Activated T-helper 2 cell treated with anti-CD3 and anti-CD28 coated beads, Interferon-gamma antibody, Interleukin-2, Interleukin-4, amounts not matched to agents 10 μg/mL and 5 μg/mL and 100 μg/mL, durations not matched to agents 14 hours and 24 hours and 36 hours (primary cell): ENCODE measurements at regions not wholly inside any gene's neighbourhood (a gene's known extent, or its start where the extent isn't known, plus 50 kb on each side); places are given as distances from the start of the nearest gene placed in this dataset.

Experiments used
- DNase-seq: peaks from one replicate; pipeline ENCODE4 v3.0.0; 2021; ENCODE audit warnings: low spot score
- H3K27ac Mint-ChIP-seq: one replicate; pipeline ENCODE4 v1.8.0; 2021; ENCODE audit warnings: mixed read lengths
- H3K27me3 Mint-ChIP-seq: one replicate; pipeline ENCODE4 v1.8.0; 2021; ENCODE audit warnings: low read depth, mixed read lengths
- H3K36me3 Mint-ChIP-seq: one replicate; pipeline ENCODE4 v1.8.0; 2021; ENCODE audit warnings: low read depth, mixed read lengths
- H3K4me1 Mint-ChIP-seq: one replicate; pipeline ENCODE4 v1.8.0; 2021; ENCODE audit warnings: low read depth, mixed read lengths
- H3K4me3 Mint-ChIP-seq: one replicate; pipeline ENCODE4 v1.8.0; 2021; ENCODE audit warnings: low read depth, mild to moderate bottlenecking, moderate library complexity, mixed read lengths
- H3K9me3 Mint-ChIP-seq: one replicate; pipeline ENCODE4 v1.8.0; 2021; ENCODE audit warnings: mixed read lengths
- intact Hi-C: fragments of 100-400 bp; cut with micrococcal nuclease; formaldehyde crosslinking; loops from one replicate; pipeline ENCODE4 v1.15.1; 2023

GRCh38 chr5:56659971-56660370 is 155.4 kb upstream of the MAP3K1 start:
- Mint-ChIP-seq H3K36me3 (no peaks in the 10 kb centered on the region), H3K27ac (no peak overlapping the region), H3K9me3 (peaks cover 5% of the 10 kb centered on the region), H3K4me1 (peaks cover 19% of the 10 kb centered on the region), H3K4me3 (no peak overlapping the region), H3K27me3 (peaks cover 23% of the 10 kb centered on the region)
- intact Hi-C loops, result loop anchor here (2.0 to 5.0 kb wide), 2 partner anchors 48 to 77 kb away; no protein-coding TSS in a partner anchor
- no peak for DNase-seq

GRCh38 chr5:56658972-56659371 is 156.4 kb upstream of the MAP3K1 start:
- peaks cover 25% of the 10 kb centered on the region for H3K27me3 Mint-ChIP-seq
- H3K36me3 Mint-ChIP-seq, result no peaks in the 10 kb centered on the region
- intact Hi-C loops, result loop anchor here (2.0 to 5.0 kb wide), 2 partner anchors 47 to 78 kb away; no protein-coding TSS in a partner anchor
- H3K4me3 Mint-ChIP-seq, result no peak overlapping the region
- no peak for DNase-seq
- no peak overlapping the region for H3K27ac Mint-ChIP-seq
- peaks cover 19% of the 10 kb centered on the region for H3K4me1 Mint-ChIP-seq
- H3K9me3 Mint-ChIP-seq, result no peaks in the 10 kb centered on the region

- no peak overlapping the region for H3K27ac Mint-ChIP-seq
- no peak for DNase-seq
- intact Hi-C loops, result loop anchor here (5.0 kb wide), 1 partner anchor 45 kb away; no protein-coding TSS in a partner anchor
- H3K36me3 Mint-ChIP-seq, result no peaks in the 10 kb centered on the region
- H3K4me1 Mint-ChIP-seq, result peaks cover 17% of the 10 kb centered on the region
- H3K9me3 Mint-ChIP-seq, result no peaks in the 10 kb centered on the region
- peaks cover 21% of the 10 kb centered on the region for H3K27me3 Mint-ChIP-seq
- no peak overlapping the region for H3K4me3 Mint-ChIP-seq
Observed at GRCh38 chr5:56656846-56657726, 158.3 kb upstream of the MAP3K1 start.

GRCh38 chr5:56651893-56652292 is 163.5 kb upstream of the MAP3K1 start:
- no peak for DNase-seq
- Mint-ChIP-seq H3K36me3 (no peaks in the 10 kb centered on the region), H3K4me1 (peaks cover 10% of the 10 kb centered on the region), H3K27ac (no peak overlapping the region), H3K9me3 (no peaks in the 10 kb centered on the region), H3K4me3 (no peak overlapping the region), H3K27me3 (peaks cover 26% of the 10 kb centered on the region)
- intact Hi-C loops, result no loop called here

GRCh38 chr5:56650386-56650785 is 165.0 kb upstream of the MAP3K1 start:
- Mint-ChIP-seq H3K36me3 (no peaks in the 10 kb centered on the region), H3K4me1 (peaks cover 9% of the 10 kb centered on the region), H3K9me3 (no peaks in the 10 kb centered on the region), H3K27ac (no peak overlapping the region), H3K27me3 (peaks cover 24% of the 10 kb centered on the region), H3K4me3 (no peak overlapping the region)
- intact Hi-C loops, result no loop called here
- DNase-seq, result no peak

GRCh38 chr5:56649569-56649968 is 165.8 kb upstream of the MAP3K1 start:
- H3K27ac Mint-ChIP-seq, result no peak overlapping the region
- H3K4me3 Mint-ChIP-seq, result no peak overlapping the region
- intact Hi-C loops, result no loop called here
- peaks cover 16% of the 10 kb centered on the region for H3K27me3 Mint-ChIP-seq
- no peak for DNase-seq
- no peaks in the 10 kb centered on the region for H3K9me3 Mint-ChIP-seq
- peaks cover 9% of the 10 kb centered on the region for H3K4me1 Mint-ChIP-seq
- no peaks in the 10 kb centered on the region for H3K36me3 Mint-ChIP-seq

GRCh38 chr5:56648460-56649034 is 166.8 kb upstream of the MAP3K1 start:
- Mint-ChIP-seq H3K27ac (no peak overlapping the region), H3K9me3 (no peaks in the 10 kb centered on the region), H3K4me3 (no peak overlapping the region), H3K36me3 (no peaks in the 10 kb centered on the region), H3K4me1 (peaks cover 9% of the 10 kb centered on the region), H3K27me3 (peaks cover 15% of the 10 kb centered on the region)
- intact Hi-C loops, result no loop called here
- DNase-seq, result no peak

- H3K9me3 Mint-ChIP-seq, result no peaks in the 10 kb centered on the region
- H3K4me1 Mint-ChIP-seq, result peaks cover 9% of the 10 kb centered on the region
- H3K4me3 Mint-ChIP-seq, result no peak overlapping the region
- H3K27ac Mint-ChIP-seq, result no peak overlapping the region
- DNase-seq, result no peak
- intact Hi-C loops, result no loop called here
- H3K36me3 Mint-ChIP-seq, result no peaks in the 10 kb centered on the region
- H3K27me3 Mint-ChIP-seq, result peaks cover 12% of the 10 kb centered on the region
Observed at GRCh38 chr5:56647099-56647850, 168.1 kb upstream of the MAP3K1 start.

- DNase-seq, result no peak
- intact Hi-C loops, result no loop called here
- Mint-ChIP-seq H3K9me3 (no peaks in the 10 kb centered on the region), H3K27me3 (peaks cover 5% of the 10 kb centered on the region), H3K36me3 (no peaks in the 10 kb centered on the region), H3K4me3 (no peak overlapping the region), H3K27ac (no peak overlapping the region), H3K4me1 (peaks cover under 1% of the 10 kb centered on the region)
Observed at GRCh38 chr5:56641635-56642260, 173.6 kb upstream of the MAP3K1 start.

- no peak for DNase-seq
- no peak overlapping the region for H3K4me3 Mint-ChIP-seq
- no peaks in the 10 kb centered on the region for H3K36me3 Mint-ChIP-seq
- no peaks in the 10 kb centered on the region for H3K9me3 Mint-ChIP-seq
- H3K4me1 Mint-ChIP-seq, result no peaks in the 10 kb centered on the region
- peaks cover 5% of the 10 kb centered on the region for H3K27me3 Mint-ChIP-seq
- intact Hi-C loops, result no loop called here
- no peak overlapping the region for H3K27ac Mint-ChIP-seq
Observed at GRCh38 chr5:56640763-56641406, 174.5 kb upstream of the MAP3K1 start.

GRCh38 chr5:56639476-56639875 is 175.9 kb upstream of the MAP3K1 start:
- Mint-ChIP-seq H3K4me3 (no peak overlapping the region), H3K9me3 (no peaks in the 10 kb centered on the region), H3K36me3 (no peaks in the 10 kb centered on the region), H3K4me1 (no peaks in the 10 kb centered on the region), H3K27me3 (peaks cover 5% of the 10 kb centered on the region), H3K27ac (no peak overlapping the region)
- intact Hi-C loops, result no loop called here
- DNase-seq, result no peak

GRCh38 chr5:56638768-56639238 is 176.5 kb upstream of the MAP3K1 start:
- Mint-ChIP-seq H3K27me3 (peaks cover 5% of the 10 kb centered on the region), H3K27ac (no peak overlapping the region), H3K36me3 (no peaks in the 10 kb centered on the region), H3K4me3 (no peak overlapping the region), H3K9me3 (no peaks in the 10 kb centered on the region), H3K4me1 (no peaks in the 10 kb centered on the region)
- intact Hi-C loops, result no loop called here
- no peak for DNase-seq
